ENCODE measurements at regions not wholly inside any gene's neighbourhood (a gene's known extent, or its start where the extent isn't known, plus 50 kb on each side); places are given as distances from the start of the nearest gene placed in this dataset.

GRCh38 chr12:127883013-127883412, 384.0 kb upstream of the TMEM132C start:
- TF ChIP-seq, protein P1, sequence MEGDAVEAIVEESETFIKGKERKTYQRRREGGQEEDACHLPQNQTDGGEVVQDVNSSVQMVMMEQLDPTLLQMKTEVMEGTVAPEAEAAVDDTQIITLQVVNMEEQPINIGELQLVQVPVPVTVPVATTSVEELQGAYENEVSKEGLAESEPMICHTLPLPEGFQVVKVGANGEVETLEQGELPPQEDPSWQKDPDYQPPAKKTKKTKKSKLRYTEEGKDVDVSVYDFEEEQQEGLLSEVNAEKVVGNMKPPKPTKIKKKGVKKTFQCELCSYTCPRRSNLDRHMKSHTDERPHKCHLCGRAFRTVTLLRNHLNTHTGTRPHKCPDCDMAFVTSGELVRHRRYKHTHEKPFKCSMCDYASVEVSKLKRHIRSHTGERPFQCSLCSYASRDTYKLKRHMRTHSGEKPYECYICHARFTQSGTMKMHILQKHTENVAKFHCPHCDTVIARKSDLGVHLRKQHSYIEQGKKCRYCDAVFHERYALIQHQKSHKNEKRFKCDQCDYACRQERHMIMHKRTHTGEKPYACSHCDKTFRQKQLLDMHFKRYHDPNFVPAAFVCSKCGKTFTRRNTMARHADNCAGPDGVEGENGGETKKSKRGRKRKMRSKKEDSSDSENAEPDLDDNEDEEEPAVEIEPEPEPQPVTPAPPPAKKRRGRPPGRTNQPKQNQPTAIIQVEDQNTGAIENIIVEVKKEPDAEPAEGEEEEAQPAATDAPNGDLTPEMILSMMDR (conservative IDR thresholded peaks at IDR 0.05), result no peak
- no peak overlapping the region for H3K27ac ChIP-seq

GRCh38 chr12:127885954-127886750, 380.8 kb upstream of the TMEM132C start:
- no peak overlapping the region for H3K27ac ChIP-seq
- TF ChIP-seq, protein P1 (conservative IDR thresholded peaks at IDR 0.05), result no peak

- H3K27ac ChIP-seq, result no peak overlapping the region
- TF ChIP-seq, protein P1 (conservative IDR thresholded peaks at IDR 0.05), result no peak
Measured at GRCh38 chr12:127886827-127887226, 380.1 kb upstream of the TMEM132C start.

DNA sequence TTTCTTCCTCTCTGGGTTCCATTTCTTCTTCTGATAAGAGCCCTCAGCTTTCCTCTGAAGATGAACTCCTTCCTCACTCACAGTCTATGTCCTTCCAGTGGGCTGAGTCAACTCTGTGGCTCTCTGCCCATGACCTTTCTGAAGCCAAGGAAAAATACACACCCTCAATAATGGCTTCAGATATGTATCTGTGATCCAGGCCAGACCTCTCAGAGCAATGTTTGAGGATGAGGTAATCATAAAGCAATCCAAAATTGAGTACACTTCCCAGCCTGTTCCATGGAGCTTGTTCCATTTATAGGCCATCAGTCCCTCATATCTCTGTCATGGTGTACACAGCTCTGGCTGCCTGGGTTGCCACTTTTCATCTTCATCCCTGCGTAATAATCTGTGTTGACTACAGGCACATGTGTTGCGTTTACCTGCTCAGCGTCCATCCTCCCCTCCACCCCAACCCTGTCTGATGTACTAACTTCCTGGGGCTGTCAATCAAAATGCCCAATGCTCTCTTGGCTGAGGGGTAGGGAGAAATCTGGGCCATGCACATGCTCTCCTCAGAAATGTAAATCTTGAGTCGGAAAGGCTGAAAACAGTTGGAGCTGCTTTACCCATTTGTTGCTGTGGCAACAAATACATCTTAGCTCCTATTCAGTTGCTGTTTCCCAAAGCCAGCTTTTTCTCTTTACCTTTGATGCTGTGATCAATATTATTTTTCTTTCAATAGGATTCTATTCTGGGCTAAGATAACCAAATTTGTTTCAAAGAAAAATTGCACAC, 377.8 kb upstream of the TMEM132C start:
- TF ChIP-seq, protein P1 (conservative IDR thresholded peaks at IDR 0.05), result no peak
- no peak overlapping the region for H3K27ac ChIP-seq

GRCh38 chr12:127893895-127894609, 372.9 kb upstream of the TMEM132C start:
- TF ChIP-seq, protein P1 (conservative IDR thresholded peaks at IDR 0.05), result 0 out of 2 replicates have a peak, but pooled peaks have one; percentile 31
- no peak overlapping the region for H3K27ac ChIP-seq

DNA sequence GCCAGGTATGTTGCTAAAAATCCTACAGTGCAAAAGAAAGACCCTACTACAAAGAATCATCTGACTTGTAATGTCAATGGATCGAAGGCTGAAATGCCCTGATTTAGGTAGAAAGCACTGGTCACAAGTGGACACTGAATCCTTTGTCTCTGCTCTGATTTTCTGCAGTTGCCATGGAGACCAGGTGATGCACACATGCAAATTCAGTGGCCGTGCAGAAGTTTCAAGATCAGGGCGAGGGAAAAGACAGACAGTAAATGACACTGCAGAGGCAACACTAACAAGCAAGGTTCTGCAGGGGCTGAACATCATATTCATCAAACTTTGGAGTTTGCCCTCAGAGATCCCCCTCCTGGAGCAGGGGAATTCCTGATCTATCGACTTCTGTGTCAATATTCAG, 370.3 kb upstream of the TMEM132C start:
- no peak overlapping the region for H3K27ac ChIP-seq
- TF ChIP-seq, protein P1 (conservative IDR thresholded peaks at IDR 0.05), result no peak

- TF ChIP-seq, protein P1 (conservative IDR thresholded peaks at IDR 0.05), result no peak
- no peak overlapping the region for H3K27ac ChIP-seq
Measured at GRCh38 chr12:127898616-127899015, 368.4 kb upstream of the TMEM132C start.

Measured in VCaP (cell line).